ENCODE measurements at regions not wholly inside any gene's neighbourhood (a gene's known extent, or its start where the extent isn't known, plus 50 kb on each side); places are given as distances from the start of the nearest gene placed in this dataset.

GRCh38 chr16:79662669-79663313 is 62.3 kb upstream of the MAF start:
- TF ChIP-seq POLR2AphosphoS5 (IDR thresholded peaks at IDR 0.05; ENCODE audit: low read depth, low read length) (no peak), POLR2A (IDR thresholded peaks at IDR 0.05; ENCODE audit: low read depth, low read length) (no peak)
